Left cardiac atrium (tissue), 4 donors: ENCODE measurements at regions not wholly inside any gene's neighbourhood (a gene's known extent, or its start where the extent isn't known, plus 50 kb on each side); places are given as distances from the start of the nearest gene placed in this dataset.

Experiments
- ATAC-seq, 2 donors: fragments of 200-7000 bp; cut with Tn5 transposase; one replicate each; pipeline ENCODE4 v1.9.1; 2020; ENCODE audit warnings: mild to moderate bottlenecking in 2 of 2, moderate library complexity in 2 of 2
- DNase-seq: peaks from one replicate; pipeline ENCODE4 v3.0.0-alpha.2; 2020
- intact Hi-C, 2 donors: fragments of 100-400 bp; cut with DNase I; formaldehyde crosslinking; loops; one replicate each; pipeline versions ENCODE4 v1.14.1 to v1.15.1; 2022 to 2023
- donor health status: DM: no; HTN: yes; CAD: no.
- donor health status: DM: no; HTN: yes; CAD: no; lungs with severe emphysema.
- donor health status: DM: yes; HTN: yes; CAD: no.
- donor health status: Dilated cardiomyopathy.

DNA sequence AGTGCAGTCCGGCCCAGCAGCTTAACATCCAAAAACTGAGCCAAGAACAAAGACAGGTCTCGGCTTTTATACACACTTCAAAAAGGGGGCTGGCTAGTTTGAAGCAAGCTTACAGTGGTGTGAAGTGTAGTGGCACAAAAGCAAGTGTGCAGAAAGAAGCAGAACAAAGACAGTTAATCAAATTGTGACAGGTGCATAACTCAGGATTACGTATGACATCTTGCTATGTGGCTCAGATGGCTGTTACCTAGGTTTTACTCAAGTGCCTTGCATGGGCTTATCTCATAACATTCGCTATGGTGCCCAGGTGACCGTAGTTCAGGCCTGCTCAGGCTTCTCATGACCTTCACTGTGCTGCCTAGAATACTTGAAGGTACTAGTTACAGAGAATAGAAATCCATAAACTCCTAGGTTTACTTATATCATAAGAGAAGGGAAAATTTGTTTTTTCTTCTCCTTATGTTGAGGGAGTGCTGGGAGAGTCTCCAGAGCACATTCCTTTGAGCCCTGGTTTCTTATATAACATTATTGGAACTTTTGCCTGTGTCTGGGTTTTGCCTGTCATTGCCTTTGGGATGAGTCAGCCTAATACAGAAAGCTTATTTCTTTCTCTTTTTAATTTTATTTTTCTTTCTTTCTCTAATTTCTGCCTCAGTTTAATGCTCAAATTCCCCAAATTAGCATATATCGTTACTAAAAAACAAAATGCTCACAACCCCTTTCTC is 1629.1 kb upstream of the PCDH20 start:
- DNase-seq = no peak
- intact Hi-C loops = no loop called here
- ATAC-seq = no peak

DNA sequence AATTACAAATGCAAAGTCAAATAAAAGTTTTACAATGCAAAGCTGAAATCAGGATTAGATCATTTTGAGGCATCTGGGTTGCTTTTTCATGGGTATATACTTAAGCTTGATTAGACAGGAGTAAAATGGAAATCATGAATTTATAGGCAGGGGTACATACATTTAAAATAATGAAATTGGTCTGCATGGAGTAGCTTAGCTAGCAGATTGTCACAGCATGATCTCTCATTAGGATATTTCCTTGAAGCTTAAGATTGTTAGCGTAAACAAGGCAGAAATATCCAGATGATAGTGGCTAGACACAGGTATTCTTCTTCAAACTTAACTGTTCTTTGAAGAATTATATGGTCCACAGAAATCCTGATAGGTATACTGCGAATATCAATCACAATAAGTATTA is 1627.0 kb upstream of the PCDH20 start:
- intact Hi-C loops = no loop called here
- DNase-seq (no peak), ATAC-seq (no peak)

DNA sequence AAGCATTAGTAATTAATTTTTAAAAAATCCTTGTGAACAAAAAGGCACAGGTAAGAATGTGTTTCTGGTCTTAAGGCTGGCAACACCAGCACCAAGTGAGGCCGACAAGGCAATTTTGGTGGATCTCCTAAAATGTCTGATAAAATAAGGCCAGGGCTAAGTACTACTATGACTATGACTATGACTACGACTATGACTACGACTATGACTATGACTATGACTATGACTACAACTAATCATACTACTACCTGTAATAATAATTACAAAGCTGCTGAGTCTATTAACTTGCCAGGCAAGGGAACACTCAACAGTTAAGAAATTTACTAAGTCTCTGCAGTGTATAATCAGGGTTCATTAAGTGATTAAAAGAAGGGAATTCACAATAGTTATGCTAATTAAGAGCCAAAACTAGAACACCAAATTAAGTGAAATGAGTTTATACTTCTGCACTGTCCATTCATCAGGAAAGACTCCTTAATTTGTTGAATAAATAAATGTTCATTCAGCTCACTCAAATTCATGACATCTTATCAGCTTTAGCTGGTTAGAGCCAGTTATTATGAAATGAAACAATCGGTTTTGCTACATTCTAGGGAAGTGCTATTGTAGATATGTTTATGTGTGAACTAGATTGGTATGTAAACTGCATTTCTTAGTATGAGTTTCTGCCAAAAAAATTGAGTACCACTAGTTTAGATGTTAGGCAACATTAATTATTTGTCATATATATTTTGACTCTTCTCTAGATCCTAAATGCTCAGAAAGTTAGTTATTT is 1626.2 kb upstream of the PCDH20 start:
- ATAC-seq = no peak
- DNase-seq = no peak
- intact Hi-C loops = no loop called here

- no peak for DNase-seq
- ATAC-seq = no peak
- intact Hi-C loops = no loop called here
Observed at GRCh38 chr13:63026285-63026797, 1610.7 kb upstream of the PCDH20 start.

GRCh38 chr13:63025741-63026140 is 1610.1 kb upstream of the PCDH20 start:
- intact Hi-C loops = no loop called here
- DNase-seq (no peak), ATAC-seq (no peak)

DNA sequence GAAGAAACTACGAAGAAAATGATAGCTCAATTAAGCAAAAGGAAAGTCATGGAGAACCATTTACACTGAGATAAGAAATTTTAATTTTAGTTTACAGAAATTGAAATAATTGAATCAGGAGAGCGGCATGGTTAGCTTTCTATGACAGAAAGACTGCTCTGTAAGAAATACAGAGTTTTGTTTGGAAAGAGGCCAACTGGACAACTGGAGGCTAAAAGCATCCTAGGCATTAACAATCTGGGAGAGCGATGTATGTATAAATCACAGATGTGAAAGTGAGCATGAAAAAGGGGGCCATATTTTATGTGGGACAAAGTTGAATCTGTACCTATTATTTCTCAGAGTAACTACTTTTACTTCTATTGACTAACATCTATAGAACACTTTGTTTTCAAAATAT is 1608.8 kb upstream of the PCDH20 start:
- ATAC-seq = no peak
- intact Hi-C loops = no loop called here
- DNase-seq = no peak

DNA sequence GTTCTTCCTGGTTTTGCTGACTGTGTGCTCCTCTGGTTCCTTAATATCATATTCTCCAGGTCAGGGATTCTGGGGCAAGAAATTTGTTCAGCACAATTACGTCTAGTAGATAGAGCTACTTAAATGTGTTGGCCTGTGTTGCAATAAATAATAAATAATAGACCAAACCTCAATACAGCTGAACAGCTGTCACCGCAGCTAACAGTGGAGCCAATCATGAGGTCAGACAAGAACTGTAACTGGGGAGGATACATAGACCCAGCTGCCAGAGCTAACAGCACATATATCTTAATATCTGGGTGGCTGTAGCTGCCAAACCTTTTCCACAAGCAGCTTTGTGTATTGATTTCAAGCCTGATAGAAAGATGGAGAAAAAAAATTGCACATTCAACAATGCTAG is 1596.3 kb upstream of the PCDH20 start:
- DNase-seq = no peak
- intact Hi-C loops = no loop called here
- no peak for ATAC-seq

DNA sequence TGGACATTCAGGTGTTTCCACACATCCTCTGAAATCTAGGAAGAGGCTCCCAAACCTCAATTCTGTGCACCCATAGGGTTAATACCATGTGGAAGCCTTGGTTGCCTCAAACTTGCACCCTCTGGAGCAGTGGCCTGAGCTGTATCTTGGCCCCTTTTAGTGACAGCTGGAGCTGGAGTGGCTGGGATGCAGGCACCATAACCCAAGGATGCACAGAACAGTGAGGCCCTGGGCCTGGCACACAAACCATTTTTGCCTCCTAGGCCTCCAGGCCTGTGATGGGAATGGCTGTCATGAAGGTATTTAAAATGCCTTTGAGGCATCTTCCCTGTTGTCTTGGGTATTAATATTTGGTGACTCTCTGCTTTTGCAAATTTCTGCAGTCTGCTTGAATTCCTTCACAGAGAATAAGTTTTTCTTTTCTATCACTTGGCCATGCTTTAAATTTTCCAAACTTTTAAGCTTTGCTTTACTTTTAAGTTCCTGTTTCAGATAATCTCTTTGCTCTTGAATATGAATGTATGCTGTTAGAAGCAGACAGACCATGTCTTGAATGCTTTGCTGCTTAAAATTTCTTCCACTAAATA is 1594.5 kb upstream of the PCDH20 start:
- ATAC-seq (no peak), DNase-seq (no peak)
- intact Hi-C loops = no loop called here

DNA sequence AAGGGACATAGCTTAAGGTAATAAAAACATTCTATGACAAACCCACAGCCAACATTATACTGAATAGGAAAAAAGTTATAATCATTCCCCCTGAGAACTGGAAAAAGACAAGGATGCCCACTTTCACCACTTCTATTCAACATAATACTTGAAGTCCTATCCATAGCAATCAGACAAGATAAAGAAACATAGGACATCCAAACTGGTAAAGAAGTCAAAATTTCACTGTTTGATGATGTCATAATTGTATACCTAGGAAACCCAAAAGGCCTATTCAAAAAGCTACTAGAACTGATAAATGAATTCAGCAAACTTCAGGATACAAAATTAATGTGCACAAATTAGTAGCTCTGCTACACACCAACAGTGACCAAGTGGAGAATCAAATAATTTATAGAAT is 1590.0 kb upstream of the PCDH20 start:
- DNase-seq = no peak
- ATAC-seq = no peak
- intact Hi-C loops = no loop called here

DNA sequence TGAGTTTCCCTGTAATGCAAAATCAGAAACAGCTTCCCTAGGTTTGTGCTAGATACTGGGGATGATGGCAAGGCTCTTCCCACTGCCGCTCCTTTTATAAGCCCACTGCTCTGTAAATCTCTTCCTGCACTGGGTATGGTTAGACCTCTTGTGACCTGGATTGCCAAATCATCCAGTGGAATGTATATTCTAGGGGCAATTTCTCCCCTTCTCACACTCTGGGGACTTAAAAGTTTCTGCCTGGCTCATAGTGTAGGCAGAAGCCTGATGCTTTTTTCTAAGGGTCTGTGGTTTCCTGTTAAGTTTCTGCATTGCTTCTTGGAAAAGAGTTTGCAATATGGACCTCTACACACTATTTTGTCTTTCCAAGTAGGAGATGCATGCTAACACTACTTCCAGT is 1582.0 kb upstream of the PCDH20 start:
- intact Hi-C loops = no loop called here
- no peak for DNase-seq
- no peak for ATAC-seq

DNA sequence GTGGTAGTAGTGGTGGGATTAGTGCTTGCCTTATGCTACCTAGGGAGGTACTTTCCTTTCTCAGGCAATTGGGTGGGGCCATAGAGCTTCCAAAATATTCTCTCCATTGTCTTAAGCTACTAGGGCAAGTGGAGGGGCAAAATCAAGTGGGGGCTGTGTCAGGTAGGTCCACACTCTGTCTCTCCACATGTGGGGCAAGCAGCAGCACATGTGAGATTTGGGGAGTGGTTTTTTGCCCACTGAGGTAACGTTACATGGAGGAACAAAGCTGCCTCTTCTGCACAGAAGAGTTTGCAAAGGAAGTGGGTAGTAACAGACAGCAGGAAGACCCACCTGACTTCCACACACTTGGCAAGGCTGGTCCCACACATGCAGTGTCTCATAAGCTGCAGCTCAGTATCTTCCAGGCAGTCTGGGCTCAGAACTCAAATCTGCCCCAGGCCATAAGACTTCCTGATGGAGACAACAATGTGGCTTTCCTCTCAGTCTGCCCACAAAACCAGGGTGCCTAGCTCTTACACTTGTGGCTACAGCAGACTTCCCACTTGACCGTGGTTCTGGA is 1581.5 kb upstream of the PCDH20 start:
- intact Hi-C loops = no loop called here
- no peak for ATAC-seq
- no peak for DNase-seq

GRCh38 chr13:62973804-62974203 is 1558.2 kb upstream of the PCDH20 start:
- ATAC-seq = no peak
- intact Hi-C loops = no loop called here

GRCh38 chr13:62964522-62964921 is 1548.9 kb upstream of the PCDH20 start:
- intact Hi-C loops = no loop called here
- DNase-seq = no peak
- ATAC-seq = no peak

More at GRCh38 chr13:62973804-62974203, 1558.2 kb upstream of the PCDH20 start:
- DNase-seq = no peak

DNA sequence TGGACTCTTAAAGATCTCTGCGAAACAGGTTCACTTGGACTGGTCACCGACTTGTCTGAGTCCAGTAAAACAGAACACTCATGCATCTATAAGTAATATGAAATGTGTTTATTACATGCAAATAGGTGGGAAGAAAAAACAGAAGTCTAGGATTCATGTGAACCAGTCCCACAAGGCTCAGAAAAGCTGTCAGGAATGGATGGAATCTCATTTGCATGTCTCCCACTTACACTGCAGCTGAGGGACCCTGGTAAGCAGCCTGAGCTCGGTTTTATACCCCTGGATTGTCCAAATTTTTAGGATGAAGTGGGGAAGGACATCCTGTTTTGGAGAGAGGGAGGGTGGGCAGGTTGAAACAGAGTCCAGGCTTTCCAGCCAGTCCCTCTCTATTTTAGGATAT is 1545.1 kb upstream of the PCDH20 start:
- DNase-seq = no peak
- ATAC-seq = no peak
- intact Hi-C loops = no loop called here

DNA sequence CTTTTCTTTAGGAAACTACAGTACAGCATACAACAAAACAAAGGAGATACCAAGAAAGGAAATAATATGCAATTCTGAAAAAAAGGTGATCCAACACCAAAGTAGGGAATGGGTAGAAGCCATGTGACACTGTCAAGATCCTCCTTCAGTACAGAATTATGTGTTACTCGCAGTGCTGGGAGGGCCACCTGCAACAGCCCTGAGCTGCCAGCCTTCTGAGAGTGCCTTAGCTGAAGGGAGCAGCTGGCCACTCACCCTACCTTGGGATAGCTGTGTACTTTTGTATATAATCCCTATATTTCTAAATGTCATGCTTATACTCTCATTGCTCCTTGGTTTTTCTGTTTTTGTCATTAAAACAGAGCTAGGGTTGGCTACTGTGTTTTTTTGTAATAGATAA is 1518.2 kb upstream of the PCDH20 start:
- no peak for ATAC-seq
- intact Hi-C loops = no loop called here

GRCh38 chr13:62932256-62932883 is 1516.7 kb upstream of the PCDH20 start:
- ATAC-seq = no peak
- intact Hi-C loops = no loop called here
- no peak for DNase-seq

More for the DNA sequence above, 1518.2 kb upstream of the PCDH20 start:
- DNase-seq = no peak

- intact Hi-C loops = no loop called here
- DNase-seq (no peak), ATAC-seq (no peak)
Observed at GRCh38 chr13:62931853-62932252, 1516.2 kb upstream of the PCDH20 start.

- DNase-seq (no peak), ATAC-seq (no peak)
- intact Hi-C loops = no loop called here
Observed at GRCh38 chr13:62924395-62924794, 1508.7 kb upstream of the PCDH20 start.

DNA sequence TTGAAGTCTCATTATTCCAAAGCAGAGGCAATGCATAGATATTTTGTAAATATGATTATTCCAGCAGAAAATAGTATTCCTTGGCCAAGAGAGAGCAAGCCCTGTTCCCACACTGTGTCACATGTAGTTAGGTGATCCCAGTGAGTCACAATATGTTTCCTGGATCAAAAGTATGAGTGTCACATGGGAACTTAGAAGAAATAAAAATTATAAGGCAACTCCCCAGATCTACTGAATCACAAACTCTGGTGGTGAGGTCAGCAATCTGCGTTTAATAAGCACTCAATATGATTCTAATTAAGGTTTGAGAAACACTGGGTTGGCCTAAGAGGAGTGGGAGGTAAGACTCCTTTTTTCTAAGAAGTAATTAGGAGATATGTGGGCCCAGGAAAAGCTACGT is 1504.5 kb upstream of the PCDH20 start:
- DNase-seq = no peak
- ATAC-seq = no peak
- intact Hi-C loops = no loop called here

- intact Hi-C loops = no loop called here
- no peak for ATAC-seq
- no peak for DNase-seq
Observed at GRCh38 chr13:62919491-62919890, 1503.8 kb upstream of the PCDH20 start.
